NK-92 treated with Interleukin-12 subunit alpha and Interleukin-12 subunit beta, amount 100 ng/mL, for 24 hours (cell line): ENCODE measurements at regions not wholly inside any gene's neighbourhood (a gene's known extent, or its start where the extent isn't known, plus 50 kb on each side); places are given as distances from the start of the nearest gene placed in this dataset.
"Not testable (repeated sequence)": the region's sequence is repeated elsewhere in the genome, so short reads cannot be mapped to it uniquely, and the experiment has no call there.

Experiments
- DNase-seq: peaks from one replicate; lab custom pipeline; 2025; lab: John Stamatoyannopoulos, UW

GRCh38 chr2:118464546-118465265 lies 376.4 kb downstream of the INSIG2 start:
- no peak for DNase-seq

- DNase-seq: no peak
Observed at GRCh38 chr2:118464046-118464445, 375.8 kb downstream of the INSIG2 start.

GRCh38 chr2:118460425-118460824 lies 372.2 kb downstream of the INSIG2 start:
- DNase-seq: no peak

- DNase-seq: no peak
Observed at GRCh38 chr2:118459426-118459825, 371.2 kb downstream of the INSIG2 start.

- DNase-seq: no peak
Observed at GRCh38 chr2:118457951-118458350, 369.7 kb downstream of the INSIG2 start.

- no peak for DNase-seq
Observed at GRCh38 chr2:118449401-118449800, 361.1 kb downstream of the INSIG2 start.

GRCh38 chr2:118443596-118443995 lies 355.3 kb downstream of the INSIG2 start:
- DNase-seq: no peak

GRCh38 chr2:118442996-118443553 lies 354.8 kb downstream of the INSIG2 start:
- DNase-seq: no peak

- DNase-seq: no peak
Observed at GRCh38 chr2:118442046-118442445, 353.8 kb downstream of the INSIG2 start.

- DNase-seq: no peak
Observed at GRCh38 chr2:118440404-118441098, 352.3 kb downstream of the INSIG2 start.

GRCh38 chr2:118437501-118437900 lies 349.2 kb downstream of the INSIG2 start:
- DNase-seq: no peak

GRCh38 chr2:118431997-118432396 lies 343.7 kb downstream of the INSIG2 start:
- DNase-seq: no peak

- DNase-seq: no peak
Observed at GRCh38 chr2:118431586-118431985, 343.3 kb downstream of the INSIG2 start.

GRCh38 chr2:118431165-118431517 lies 342.9 kb downstream of the INSIG2 start:
- no peak for DNase-seq

GRCh38 chr2:118430510-118431164 lies 342.4 kb downstream of the INSIG2 start:
- no peak for DNase-seq

GRCh38 chr2:118425191-118425590 lies 336.9 kb downstream of the INSIG2 start:
- no peak for DNase-seq

- no peak for DNase-seq
Observed at GRCh38 chr2:118423776-118424175, 335.5 kb downstream of the INSIG2 start.

GRCh38 chr2:118421648-118422047 lies 333.4 kb downstream of the INSIG2 start:
- DNase-seq: no peak

GRCh38 chr2:118417406-118418120 lies 329.3 kb downstream of the INSIG2 start:
- DNase-seq: no peak

GRCh38 chr2:118415186-118415585 lies 326.9 kb downstream of the INSIG2 start:
- DNase-seq: not testable (repeated sequence)

GRCh38 chr2:118403658-118404451 lies 315.6 kb downstream of the INSIG2 start:
- DNase-seq: no peak
